ENCODE measurements at regions not wholly inside any gene's neighbourhood (a gene's known extent, or its start where the extent isn't known, plus 50 kb on each side); places are given as distances from the start of the nearest gene placed in this dataset.

DNA sequence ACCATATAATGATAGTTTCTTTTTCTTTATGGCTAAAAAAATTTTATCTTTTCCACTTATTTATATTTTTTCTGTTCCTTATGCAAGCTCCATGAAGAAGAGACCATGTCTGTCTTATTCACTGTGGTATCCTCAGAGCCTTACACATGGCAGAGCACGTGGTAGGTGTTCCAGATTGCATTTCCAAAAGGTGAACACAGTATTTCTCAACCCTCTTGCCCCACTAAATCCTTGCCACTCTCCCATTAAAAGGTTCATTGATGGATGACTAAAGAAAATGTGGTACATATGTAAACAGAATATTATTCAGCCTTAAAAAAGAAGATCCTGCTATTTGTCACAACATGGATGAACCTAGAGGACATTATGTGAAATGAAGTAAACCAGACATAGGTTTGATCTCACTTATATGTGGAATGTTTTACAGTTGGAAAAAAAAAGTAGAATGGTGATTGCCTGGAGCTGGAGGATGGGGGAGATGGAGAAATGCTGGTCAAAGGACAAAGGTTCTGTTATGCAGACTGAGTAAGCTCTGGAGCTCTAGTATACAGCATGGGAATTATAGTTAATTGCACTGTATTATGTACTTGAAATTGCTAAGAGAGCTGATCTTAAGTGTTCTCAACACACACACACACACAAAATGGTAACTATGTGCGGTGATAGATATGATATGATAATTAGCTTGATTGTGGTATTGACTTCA is 266.7 kb downstream of the CNTN3 start:
- TF ChIP-seq, protein P1, sequence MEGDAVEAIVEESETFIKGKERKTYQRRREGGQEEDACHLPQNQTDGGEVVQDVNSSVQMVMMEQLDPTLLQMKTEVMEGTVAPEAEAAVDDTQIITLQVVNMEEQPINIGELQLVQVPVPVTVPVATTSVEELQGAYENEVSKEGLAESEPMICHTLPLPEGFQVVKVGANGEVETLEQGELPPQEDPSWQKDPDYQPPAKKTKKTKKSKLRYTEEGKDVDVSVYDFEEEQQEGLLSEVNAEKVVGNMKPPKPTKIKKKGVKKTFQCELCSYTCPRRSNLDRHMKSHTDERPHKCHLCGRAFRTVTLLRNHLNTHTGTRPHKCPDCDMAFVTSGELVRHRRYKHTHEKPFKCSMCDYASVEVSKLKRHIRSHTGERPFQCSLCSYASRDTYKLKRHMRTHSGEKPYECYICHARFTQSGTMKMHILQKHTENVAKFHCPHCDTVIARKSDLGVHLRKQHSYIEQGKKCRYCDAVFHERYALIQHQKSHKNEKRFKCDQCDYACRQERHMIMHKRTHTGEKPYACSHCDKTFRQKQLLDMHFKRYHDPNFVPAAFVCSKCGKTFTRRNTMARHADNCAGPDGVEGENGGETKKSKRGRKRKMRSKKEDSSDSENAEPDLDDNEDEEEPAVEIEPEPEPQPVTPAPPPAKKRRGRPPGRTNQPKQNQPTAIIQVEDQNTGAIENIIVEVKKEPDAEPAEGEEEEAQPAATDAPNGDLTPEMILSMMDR (IDR thresholded peaks at IDR 0.05) = no peak
- TF ChIP-seq POLR2A (IDR thresholded peaks at IDR 0.05) = no peak

Measured in stomach (tissue), 4 donors.